B cell (primary cell): ENCODE measurements at regions not wholly inside any gene's neighbourhood (a gene's known extent, or its start where the extent isn't known, plus 50 kb on each side); places are given as distances from the start of the nearest gene placed in this dataset.

Experiments
- ATAC-seq: fragments of 200-7000 bp; cut with Tn5 transposase; one replicate; pipeline ENCODE4 v1.10.0; 2021; ENCODE audit warnings: low read depth, mild to moderate bottlenecking, moderate number of reproducible peaks, moderate library complexity
- CTCF ChIA-PET: fragments of 350-600 bp; sonication (Branson Sonifier 250); formaldehyde crosslinking; loops from one replicate; lab custom pipeline; 2021; ENCODE audit warnings: antibody characterized with exemption, inconsistent platforms; lab: Charles Lee
- POLR2A ChIA-PET: fragments of 350-600 bp; sonication (Branson Sonifier 250); formaldehyde crosslinking; loops from one replicate; lab custom pipeline; 2021; ENCODE audit warnings: antibody characterized with exemption; lab: Charles Lee
- DNase-seq: peaks from one replicate; pipeline ENCODE4 v3.0.0; 2013
- H2AFZ ChIP-seq: 2 replicates; pipeline ENCODE4 v1.6.1; 2012; ENCODE audit warnings: mild to moderate bottlenecking, low read depth, low read length; ENCODE audit not compliant: insufficient read depth, poor library complexity, severe bottlenecking
- H3K27ac ChIP-seq, 2 donors: 1 replicate in 1 of 2; 2 replicates in 1 of 2; pipeline ENCODE4 v1.5.1; 2012 to 2013; ENCODE audit warnings: low read length in 2 of 2, mild to moderate bottlenecking in 2 of 2, moderate library complexity in 1 of 2
- H3K27me3 ChIP-seq, 4 experiments: fragments of 200-600 bp in 1 of 4; sonication (generic) in 1 of 4; replicated peaks in 1 of 4; 1 replicate in 2 of 4; 2 replicates in 2 of 4; pipeline versions ENCODE4 v1.6.1 to v1.7.0; 2013 to 2016; ENCODE audit warnings: low read length in 3 of 4, mild to moderate bottlenecking in 2 of 4, mixed read lengths in 1 of 4, moderate library complexity in 1 of 4; ENCODE audit not compliant: insufficient read depth in 4 of 4, control insufficient read depth in 3 of 4; ENCODE audit errors: control extremely low read depth in 1 of 4
- H3K36me3 ChIP-seq, 2 experiments: replicated peaks in 1 of 2; 1 replicate in 1 of 2; 2 replicates in 1 of 2; pipeline versions ENCODE4 v1.6.1 to v1.7.1; 2013; ENCODE audit warnings: low read length in 1 of 2; ENCODE audit not compliant: insufficient read depth in 2 of 2, control insufficient read depth in 1 of 2; ENCODE audit errors: control extremely low read depth in 1 of 2, extremely low read depth in 1 of 2
- H3K4me1 ChIP-seq, 2 donors: fragments of 200-600 bp in 1 of 2; sonication (generic) in 1 of 2; 1 replicate in 1 of 2; 2 replicates in 1 of 2; pipeline versions ENCODE4 v1.5.1 to v1.6.1; 2013 to 2017; ENCODE audit warnings: low read length in 2 of 2; ENCODE audit not compliant: control insufficient read depth in 2 of 2, insufficient read depth in 2 of 2
- H3K4me2 ChIP-seq: replicated peaks from 2 replicates; pipeline ENCODE3; 2012; ENCODE audit warnings: mild to moderate bottlenecking, low read depth, low read length; ENCODE audit not compliant: poor library complexity, severe bottlenecking
- H3K4me3 ChIP-seq, 5 experiments: fragments of 200-600 bp in 1 of 5; sonication (generic) in 1 of 5; 1 replicate in 3 of 5; 2 replicates in 2 of 5; pipeline versions ENCODE4 v1.5.1 to v1.7.0; 2011 to 2016; ENCODE audit warnings: low read length in 4 of 5, mild to moderate bottlenecking in 4 of 5, low read depth in 2 of 5, control low read depth in 1 of 5, moderate library complexity in 1 of 5; ENCODE audit not compliant: insufficient read depth in 1 of 5; ENCODE audit errors: control extremely low read depth in 1 of 5, extremely low read depth in 1 of 5
- H3K79me2 ChIP-seq: fragments of 200-600 bp; sonication (generic); one replicate; pipeline ENCODE4 v1.6.0; 2016; ENCODE audit warnings: low read length; ENCODE audit not compliant: control insufficient read depth, insufficient read depth
- H3K9ac ChIP-seq: fragments of 200-600 bp; sonication (generic); 2 replicates; pipeline ENCODE4 v1.6.1; 2017; ENCODE audit warnings: mild to moderate bottlenecking, low read length, moderate library complexity
- H3K9me3 ChIP-seq, 3 donors: one replicate each; pipeline versions ENCODE4 v1.6.1 to v1.7.1; 2013; ENCODE audit warnings: low read length in 2 of 3; ENCODE audit not compliant: control insufficient read depth in 2 of 3, insufficient read depth in 1 of 3; ENCODE audit errors: control extremely low read depth in 1 of 3
- H4K20me1 ChIP-seq: 2 replicates; pipeline ENCODE4 v1.6.0; 2012; ENCODE audit warnings: mild to moderate bottlenecking, low read length; ENCODE audit not compliant: insufficient read depth, control insufficient read depth, poor library complexity, severe bottlenecking
- H3K27ac Mint-ChIP-seq: one replicate; pipeline ENCODE4 v1.8.0; 2021; ENCODE audit warnings: mixed read lengths
- H3K27me3 Mint-ChIP-seq: one replicate; pipeline ENCODE4 v1.8.0; 2021; ENCODE audit warnings: mixed read lengths
- H3K4me1 Mint-ChIP-seq: one replicate; pipeline ENCODE4 v1.8.0; 2021; ENCODE audit warnings: mixed read lengths
- H3K4me3 Mint-ChIP-seq: one replicate; pipeline ENCODE4 v1.8.0; 2021; ENCODE audit warnings: mixed read lengths
- H3K9me3 Mint-ChIP-seq: one replicate; pipeline ENCODE4 v1.8.0; 2022; ENCODE audit warnings: mixed read lengths; ENCODE audit not compliant: insufficient read depth
- EZH2 ChIP-seq: IDR thresholded peaks from 2 replicates; pipeline ENCODE4 v1.6.1; 2012; ENCODE audit warnings: borderline replicate concordance, low read depth, mild to moderate bottlenecking, moderate library complexity, low read length; ENCODE audit not compliant: insufficient read depth, poor library complexity, severe bottlenecking
- WGBS: methylation state at CpG from one replicate; pipeline ENCODE4 v1.1.5; 2013; ENCODE audit warnings: missing lambda C conversion rate; ENCODE audit not compliant: insufficient coverage; 5-methylcytosine and 5-hydroxymethylcytosine counted together
- intact Hi-C: fragments of 100-400 bp; cut with micrococcal nuclease; formaldehyde crosslinking; loops from one replicate; pipeline ENCODE4 v1.10.0; 2022
- TF ChIP-seq, protein P1 (sequence below): fragments of 200-600 bp; IDR thresholded peaks from one replicate; pipeline ENCODE4 v1.8.0; 2022; ENCODE audit warnings: antibody characterized with exemption, mild to moderate bottlenecking

DNA sequence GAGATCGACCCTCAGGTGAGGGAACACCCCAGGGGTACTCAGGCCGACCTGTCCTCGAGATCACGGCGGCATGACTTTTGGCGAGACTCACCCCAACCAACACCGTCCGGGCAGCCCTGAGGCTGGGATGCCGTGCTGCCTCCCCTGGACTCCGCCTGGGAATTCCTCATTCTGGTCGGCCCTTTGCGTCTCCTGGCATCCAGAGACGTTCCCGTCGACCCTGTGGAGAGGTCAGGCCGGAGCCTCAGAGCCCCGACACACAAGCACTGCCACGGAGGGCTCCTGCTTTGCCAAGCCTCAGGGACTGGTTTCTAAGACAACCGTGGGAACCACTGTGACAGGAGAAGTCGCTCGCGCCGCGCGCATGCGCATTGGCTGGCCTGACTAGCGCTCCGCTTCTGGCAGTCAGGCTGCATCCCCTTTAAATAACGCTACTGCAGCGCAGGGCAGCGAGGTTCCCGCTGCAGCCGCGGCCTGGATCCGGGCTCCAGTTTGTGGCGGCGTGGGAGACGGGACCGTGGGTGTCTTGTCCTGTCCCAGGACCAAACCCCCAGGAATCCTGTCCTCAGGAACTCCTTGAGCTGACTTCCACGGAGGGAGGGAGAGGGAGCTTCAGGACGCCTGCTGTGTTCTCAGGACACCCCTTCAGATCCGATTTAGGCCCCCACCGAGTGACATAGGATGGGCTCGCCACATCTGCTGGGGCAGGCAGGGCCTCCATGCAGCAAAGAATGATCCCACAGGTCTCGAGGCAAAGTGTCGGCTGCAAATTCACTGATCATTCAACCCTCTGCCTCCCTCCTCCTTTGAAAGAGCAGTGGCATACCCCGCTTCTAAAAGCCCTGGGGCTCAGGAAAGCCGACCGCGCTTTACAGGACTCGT is 163.2 kb upstream of the ZNF337 start:
- H3K9me3 Mint-ChIP-seq: no peaks in the 10 kb centered on the region
- Histone ChIP-seq H3K27ac (no peak overlapping the region), H3K79me2 (no peaks in the 10 kb centered on the region), H3K36me3 (no peaks in the 10 kb centered on the region), H3K9me3 (peaks cover 0 to 19% (median 0%) of the 10 kb centered on the region in 3 donors), H3K4me2 (peak overlapping the region; percentile 40), H4K20me1 (no peaks in the 10 kb centered on the region), H3K9ac (no peak overlapping the region), H2AFZ (no peak overlapping the region), H3K4me3 (no peak overlapping the region), H3K27me3 (peaks cover 0 to 70% (median 33%) of the 10 kb centered on the region in 4 experiments), H3K4me1 (peaks cover 45 to 57% of the 10 kb centered on the region in 2 donors)
- peaks cover 61% of the 10 kb centered on the region for H3K4me1 Mint-ChIP-seq
- WGBS: 34% methylated on average over 51 of the region's 51 CpGs
- H3K4me3 Mint-ChIP-seq: peak overlapping the region; percentile 79
- CTCF ChIA-PET: no interaction called here
- intact Hi-C loops: no loop called here
- H3K27ac Mint-ChIP-seq: peak overlapping the region; percentile 46
- no peak for TF ChIP-seq EZH2
- TF ChIP-seq, protein P1, sequence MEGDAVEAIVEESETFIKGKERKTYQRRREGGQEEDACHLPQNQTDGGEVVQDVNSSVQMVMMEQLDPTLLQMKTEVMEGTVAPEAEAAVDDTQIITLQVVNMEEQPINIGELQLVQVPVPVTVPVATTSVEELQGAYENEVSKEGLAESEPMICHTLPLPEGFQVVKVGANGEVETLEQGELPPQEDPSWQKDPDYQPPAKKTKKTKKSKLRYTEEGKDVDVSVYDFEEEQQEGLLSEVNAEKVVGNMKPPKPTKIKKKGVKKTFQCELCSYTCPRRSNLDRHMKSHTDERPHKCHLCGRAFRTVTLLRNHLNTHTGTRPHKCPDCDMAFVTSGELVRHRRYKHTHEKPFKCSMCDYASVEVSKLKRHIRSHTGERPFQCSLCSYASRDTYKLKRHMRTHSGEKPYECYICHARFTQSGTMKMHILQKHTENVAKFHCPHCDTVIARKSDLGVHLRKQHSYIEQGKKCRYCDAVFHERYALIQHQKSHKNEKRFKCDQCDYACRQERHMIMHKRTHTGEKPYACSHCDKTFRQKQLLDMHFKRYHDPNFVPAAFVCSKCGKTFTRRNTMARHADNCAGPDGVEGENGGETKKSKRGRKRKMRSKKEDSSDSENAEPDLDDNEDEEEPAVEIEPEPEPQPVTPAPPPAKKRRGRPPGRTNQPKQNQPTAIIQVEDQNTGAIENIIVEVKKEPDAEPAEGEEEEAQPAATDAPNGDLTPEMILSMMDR: no peak
- DNase-seq: peak; percentile 76
- H3K27me3 Mint-ChIP-seq: peaks cover 64% of the 10 kb centered on the region
- POLR2A ChIA-PET: no interaction called here
- ATAC-seq: no peak
